ENCODE measurements at regions not wholly inside any gene's neighbourhood (a gene's known extent, or its start where the extent isn't known, plus 50 kb on each side); places are given as distances from the start of the nearest gene placed in this dataset.

DNA sequence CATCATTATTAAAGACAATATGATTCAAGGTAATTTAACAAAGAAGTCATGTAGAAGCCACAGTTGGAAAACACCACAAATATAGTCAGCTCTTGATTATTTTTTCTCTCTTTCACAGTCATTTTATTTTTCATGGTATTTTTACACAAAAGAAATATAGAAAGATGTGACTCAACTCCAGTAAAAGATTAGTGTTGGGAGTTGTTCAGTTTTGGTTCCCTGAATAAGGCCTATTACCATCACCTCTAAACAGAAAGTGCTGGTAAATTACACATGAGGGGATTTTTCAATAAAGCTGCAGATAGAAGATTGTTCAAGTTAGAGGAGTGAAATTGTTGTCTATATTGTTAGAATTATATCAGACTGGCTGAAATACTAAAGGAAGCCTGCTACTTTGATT lies 107.0 kb downstream of the DDIT4L start:
- no peak for DNase-seq (ENCODE audit: low spot score)

DNA sequence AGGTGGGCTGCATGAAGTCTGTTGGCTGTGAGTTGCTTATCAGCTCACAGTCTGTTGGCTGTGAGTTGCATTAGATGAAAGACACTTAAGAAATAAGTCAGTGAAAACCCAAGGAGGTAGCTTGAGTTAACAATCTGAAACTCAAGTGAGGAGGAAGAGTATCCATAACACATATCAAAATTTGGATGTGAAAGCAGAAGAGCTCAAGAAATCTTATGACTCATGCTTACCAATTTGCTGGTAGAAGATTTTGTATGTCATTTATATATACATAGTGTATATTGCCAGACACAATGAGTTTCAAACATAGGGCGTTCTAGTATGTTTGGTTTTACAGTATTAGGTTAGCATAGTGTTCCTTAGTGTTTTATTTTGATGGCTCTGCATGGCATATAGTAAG lies 107.4 kb downstream of the DDIT4L start:
- DNase-seq (ENCODE audit: low spot score), result no peak

DNA sequence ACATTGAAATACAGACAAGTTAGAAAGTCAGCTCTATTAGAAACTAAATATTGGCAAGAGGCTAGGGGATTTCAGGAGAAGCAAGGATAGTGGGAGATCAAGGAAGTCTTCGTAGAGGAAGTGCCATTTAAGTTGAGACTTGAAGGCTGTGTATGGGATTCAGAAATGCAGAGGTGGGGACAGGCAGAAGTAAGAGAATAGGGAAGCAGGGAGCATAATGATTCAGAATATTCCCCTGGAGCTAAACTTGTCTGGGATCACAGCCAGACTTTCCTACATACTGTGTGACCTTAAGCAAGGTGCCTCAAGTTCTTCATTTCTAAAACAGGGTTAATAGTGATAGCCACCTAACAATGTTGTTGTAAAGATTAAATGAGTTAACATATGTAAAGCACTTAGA lies 108.8 kb downstream of the DDIT4L start:
- no peak for DNase-seq (ENCODE audit: low spot score)

DNA sequence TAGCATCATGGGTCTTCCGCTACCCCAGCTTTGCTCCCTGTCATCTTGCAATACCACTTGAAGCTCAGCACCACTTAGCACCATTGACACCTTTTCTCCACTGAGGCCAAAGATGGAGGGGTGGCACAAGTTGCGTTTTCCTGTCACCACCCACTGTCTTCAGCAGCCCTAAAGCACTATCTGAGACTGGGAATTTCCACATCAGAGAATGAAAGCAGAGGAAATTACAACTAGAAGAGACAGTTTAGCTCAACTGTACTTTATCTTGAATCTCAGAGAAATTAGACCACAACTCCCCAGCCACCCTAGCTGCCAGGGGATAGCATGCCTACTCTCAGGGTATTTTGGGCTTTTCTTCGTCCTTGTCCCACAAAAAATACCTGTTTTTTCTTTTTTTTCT lies 111.0 kb downstream of the DDIT4L start:
- no peak for DNase-seq (ENCODE audit: low spot score)

DNA sequence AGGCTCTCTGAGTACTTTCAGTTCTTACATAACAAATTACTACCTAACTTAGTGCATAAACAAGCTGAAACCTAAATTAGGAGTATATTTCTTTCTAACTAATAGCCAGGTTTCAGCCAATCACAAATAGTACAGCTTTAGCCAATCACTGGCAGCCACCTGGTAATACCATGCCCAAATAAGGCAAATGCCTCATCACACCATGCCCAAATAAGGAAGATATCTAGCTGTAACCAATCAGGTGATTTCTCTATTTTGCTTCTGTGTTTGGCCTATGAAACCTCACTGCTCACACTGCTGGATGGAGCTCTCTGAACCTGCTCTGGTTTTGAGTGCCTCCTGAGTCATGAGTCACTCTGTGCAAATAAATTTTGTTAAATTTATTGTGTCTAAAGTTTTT lies 113.5 kb downstream of the DDIT4L start:
- no peak for DNase-seq (ENCODE audit: low spot score)

DNA sequence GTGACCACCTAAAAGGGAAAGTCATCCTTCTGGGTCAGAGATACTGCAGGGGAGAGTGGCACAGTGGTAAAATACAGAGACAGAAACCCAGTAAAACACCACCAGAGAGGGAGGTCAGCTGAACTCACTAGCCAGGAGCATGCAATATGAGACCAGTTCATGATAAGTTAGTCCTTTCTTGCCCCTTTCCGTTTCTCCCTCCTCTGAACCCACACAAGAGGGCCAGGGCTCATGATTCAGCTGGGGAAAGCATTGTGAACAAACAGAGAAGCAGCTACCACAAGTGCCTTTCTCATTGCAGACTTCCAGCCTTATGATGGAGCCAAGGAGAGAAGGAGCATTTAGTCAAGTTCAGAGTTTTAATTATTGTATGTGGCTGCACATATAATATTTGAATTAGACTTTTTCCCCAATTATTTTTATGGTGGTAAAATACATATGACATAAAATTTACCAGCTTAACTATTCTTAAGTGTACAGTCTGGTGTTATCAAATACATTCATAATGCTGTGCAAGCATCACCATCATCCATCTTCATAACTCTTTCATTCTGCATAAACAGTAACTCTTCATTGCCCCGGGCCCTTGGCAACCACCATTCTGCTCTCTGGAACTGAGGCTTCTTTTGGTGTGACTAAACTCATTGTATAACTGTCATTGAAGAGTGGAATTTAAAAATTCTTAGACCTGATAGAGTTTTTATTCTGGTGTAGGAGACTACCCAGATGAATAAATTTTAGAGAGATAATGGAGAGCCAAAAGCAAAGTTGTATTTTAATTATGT lies 114.6 kb downstream of the DDIT4L start:
- DNase-seq (ENCODE audit: low spot score), result no peak

DNA sequence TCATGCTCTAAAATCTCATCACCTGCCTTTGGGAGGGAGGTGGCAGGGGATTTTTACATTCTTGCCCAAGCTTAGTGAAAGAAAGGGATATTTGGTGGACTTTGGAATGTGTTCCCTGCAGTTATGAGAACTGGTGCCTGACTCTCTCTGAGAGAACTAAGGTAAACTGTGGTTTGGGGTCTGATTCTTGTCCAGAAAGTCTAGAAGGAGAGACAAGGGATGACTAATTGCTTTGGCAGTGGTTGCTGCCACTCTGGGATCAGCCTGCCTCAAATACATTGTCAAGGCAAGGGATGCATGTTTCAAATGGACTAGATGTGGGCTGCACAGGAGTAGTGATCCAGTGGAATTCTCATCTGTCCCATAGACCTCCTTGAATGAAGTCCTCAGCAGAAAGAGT lies 115.2 kb downstream of the DDIT4L start:
- DNase-seq (ENCODE audit: low spot score), result no peak

DNA sequence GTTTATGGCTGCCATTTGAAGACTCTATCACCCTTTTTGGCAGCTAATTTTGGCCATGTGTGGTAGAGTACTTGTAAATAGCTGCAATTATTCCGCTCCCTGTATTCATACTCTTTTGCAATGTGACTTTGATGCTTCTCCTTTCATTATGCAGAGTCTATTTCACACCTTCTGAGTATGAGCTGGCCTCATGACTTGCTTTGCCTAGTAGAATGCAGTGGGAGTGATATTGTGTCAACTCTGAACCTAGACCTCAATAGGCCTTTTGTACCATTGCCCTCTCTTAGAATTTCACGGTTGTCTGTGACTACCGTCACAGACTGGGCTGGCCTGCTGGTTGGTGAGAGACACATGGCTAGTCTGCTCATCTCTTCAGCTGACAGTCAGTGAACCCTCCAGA lies 118.8 kb downstream of the DDIT4L start:
- no peak for DNase-seq (ENCODE audit: low spot score)

DNA sequence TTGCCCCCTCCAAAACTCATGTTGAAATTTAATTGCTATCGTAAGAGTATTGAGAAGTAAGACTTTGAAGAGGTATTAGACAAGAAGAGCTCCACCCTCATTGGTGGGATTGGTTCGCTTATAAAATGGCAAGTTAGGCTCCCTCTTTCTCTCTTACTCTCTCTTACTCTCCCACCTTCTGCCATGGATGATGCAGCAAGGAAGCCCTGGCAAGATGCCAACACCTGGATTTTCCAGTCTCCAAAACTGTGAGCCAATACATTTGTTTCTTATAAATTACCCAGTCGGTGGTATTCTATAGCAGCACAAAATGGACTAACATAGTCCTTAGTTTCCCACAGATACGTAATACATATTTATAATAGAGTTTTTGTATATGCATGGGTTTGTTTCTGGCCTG lies 119.4 kb downstream of the DDIT4L start:
- DNase-seq (ENCODE audit: low spot score), result no peak

DNA sequence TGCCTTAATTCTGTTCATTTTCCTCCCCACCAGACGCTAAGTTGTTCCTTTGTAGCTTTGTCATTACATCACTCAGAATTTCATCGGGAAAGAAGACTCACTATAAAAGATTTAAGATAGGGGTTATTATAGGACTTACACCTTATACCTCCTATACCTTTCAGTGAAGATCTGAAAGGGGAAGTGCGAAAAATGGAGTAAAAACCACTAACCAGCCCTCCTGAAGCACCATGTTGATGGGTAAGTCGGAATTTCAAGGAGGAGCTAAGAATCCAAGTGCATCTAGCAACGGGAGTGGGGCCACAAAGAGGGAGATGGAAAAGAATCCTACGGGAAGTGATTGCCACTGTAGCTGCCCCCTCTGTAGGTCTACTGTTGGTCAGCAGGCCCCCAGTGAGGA lies 119.1 kb upstream of the H2AZ1 start:
- no peak for DNase-seq (ENCODE audit: low spot score)

DNA sequence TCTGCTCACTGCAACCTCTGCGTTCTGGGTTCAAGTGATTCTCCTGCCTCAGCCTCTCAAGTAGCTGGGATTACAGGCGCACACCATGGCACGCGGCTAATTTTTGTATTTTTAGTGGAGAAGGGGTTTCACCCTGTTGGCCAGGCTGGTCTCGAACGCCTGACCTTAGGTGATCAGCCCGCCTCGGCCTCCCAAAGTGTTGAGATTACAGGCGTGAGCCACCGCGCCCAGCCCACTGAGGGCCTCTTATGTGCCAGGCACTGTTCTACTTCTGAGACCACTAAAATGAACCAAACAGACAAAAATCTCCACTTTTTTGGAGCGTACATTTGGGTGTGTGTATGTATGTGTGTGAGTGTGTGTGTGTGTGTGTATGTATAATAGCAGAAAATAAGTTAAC lies 117.2 kb upstream of the H2AZ1 start:
- DNase-seq (ENCODE audit: low spot score), result no peak

DNA sequence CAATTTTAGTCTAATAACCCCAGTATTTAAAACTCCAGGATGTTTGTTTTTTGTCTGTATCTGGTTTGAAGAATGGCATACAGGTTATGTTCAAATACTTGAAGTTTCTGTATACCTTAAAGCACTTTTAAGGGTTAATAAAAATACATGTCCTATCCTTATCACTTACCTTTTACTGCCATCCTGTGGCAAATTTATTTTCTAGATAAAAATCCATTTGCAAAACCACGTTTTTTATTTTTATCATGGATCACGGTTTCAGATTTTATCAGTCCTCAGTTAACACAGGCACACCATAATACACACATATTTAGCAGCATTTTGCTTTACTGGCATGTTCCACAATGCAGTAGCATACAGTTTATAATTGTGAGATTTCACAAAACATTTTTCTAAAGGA lies 113.3 kb upstream of the H2AZ1 start:
- DNase-seq (ENCODE audit: low spot score), result no peak

DNA sequence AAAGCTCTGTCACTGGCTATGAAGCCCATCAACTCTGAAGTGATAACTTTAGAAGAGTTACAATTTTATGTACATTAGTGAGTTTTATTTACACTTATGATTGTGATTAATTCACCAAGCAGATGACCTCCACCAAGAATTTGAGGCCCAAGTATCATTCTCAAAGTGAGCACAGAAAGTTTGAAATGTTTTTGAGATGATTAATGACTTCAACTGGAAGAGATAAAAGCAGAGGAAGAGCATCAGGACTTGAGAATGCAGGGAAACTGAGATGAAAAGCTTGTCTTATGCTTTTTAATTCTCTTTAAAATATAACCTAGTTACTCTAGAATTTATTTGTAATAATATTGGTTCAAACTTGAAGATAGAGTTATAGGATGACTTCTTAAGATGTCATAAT lies 112.8 kb upstream of the H2AZ1 start:
- DNase-seq (ENCODE audit: low spot score), result no peak

DNA sequence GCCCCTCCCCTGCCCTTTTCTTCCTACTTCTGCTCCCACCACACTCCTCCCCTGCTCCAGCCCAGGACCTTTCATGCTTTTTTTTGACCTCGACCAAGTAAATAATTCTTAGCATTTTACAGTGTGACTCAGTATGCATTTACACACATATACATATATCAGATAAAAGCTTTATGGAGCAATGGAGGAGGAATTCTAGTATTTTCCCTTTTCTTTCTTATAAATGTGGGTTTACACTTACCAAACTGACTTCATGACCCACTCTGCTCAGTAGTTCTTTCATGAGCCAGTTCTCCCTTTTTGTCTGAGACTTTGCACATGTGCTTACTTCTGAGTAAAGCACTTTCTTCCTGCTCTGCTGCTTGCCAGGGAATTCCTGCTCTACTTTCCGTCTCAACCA lies 111.8 kb upstream of the H2AZ1 start:
- DNase-seq (ENCODE audit: low spot score), result no peak

DNA sequence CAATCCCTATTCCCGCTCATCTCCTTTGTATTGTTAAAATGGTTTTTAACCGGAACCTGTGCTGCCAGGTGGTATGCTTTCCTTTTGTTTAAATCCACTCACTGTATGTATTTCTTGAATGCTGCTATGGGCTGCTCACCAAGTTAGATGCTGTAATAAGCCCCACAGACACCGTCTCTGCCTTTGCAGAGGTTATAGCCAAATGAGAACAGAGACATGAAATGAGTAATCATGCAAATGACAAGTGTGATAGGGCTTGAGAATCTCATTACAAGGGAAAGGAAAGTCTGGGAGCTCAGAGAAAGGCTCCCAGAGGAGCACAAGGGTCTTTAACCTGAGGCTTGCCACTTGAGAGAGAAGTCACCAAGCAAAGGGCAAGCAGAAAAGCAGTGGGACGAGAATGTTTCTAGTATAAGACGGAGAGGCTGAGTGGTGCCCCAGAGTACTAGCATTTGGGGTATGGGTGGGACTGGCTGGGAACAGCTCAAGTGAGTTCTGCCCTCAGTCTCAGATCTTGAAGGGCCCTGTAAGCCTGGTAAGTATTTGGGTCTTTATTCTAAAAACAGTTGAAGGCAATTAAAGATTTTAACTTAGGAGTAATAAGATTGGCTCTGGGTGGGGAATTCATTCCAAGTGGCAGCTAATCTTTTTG lies 110.8 kb upstream of the H2AZ1 start:
- no peak for DNase-seq (ENCODE audit: low spot score)

DNA sequence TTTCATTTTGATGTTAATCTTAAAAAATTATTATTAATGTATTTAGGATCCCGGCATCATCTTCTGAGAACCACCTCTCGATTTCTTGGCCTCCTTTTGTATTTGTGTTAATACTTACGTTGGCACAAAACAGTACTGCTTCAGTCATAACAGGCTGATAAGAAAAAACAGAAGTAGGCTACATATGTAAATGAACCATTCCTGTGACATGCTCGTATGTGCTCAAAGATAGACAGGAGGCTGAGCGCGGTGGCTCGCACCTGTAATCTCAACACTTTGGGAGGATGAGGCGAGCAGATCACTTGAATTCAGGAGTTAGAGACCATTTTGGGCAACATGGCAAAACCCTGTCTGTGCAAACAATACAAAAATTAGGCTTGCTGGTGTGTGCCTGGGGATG lies 109.4 kb upstream of the H2AZ1 start:
- DNase-seq (ENCODE audit: low spot score), result no peak

DNA sequence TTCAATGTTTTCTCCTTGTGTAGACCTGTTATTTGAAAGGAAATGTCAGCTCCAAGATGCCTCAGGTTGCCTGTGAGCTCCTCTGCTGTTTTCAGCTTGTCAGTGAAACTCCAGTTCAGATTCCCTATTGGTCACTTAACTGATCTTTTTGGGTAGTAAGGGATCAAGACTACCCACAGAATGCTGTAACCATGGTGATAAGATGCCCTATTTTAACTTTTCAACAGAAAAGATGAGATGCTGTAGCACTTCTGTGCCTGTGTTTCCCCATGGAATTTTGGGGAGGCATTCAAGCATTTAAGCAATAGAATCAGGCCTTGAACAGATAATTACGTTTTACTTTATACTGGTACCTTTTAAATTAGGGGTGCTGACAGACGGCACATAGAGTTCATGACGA lies 106.6 kb upstream of the H2AZ1 start:
- no peak for DNase-seq (ENCODE audit: low spot score)

DNA sequence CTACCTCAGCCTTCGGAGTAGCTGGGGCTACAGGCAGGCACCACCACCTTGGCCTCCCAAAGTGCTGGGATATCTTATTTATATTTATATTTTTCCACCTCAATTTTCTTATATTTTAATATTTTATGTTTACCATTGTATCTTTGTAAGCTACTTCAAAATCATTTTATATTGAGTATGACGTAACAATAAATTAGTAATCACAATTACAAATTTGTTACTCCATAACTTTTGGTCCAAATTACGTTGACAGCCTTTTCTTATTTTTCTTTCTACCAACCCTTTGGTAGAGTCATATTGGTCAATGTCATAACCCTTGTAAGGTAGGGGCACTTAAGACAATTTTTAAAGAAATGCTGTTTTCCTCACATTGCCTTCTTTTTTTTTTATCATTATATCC lies 104.0 kb upstream of the H2AZ1 start:
- DNase-seq (ENCODE audit: low spot score), result no peak

DNA sequence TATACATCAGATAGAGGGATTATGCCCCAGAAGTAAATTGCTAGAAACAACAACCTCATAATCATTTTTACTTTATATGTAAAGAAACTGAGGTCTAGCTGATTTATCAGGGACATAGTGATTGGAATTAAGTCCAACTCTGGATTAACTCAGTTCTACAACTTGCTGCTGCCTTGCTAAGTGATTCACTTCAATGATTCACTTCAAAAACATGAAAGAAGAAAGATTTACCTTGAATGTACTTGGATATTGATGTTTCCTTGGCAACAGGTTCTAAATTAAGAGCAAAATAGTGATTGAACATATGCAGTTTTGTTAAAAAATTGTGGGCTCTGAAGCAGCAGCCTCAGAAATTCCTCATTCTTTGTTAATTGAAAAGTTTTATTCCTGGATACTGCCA lies 99.8 kb upstream of the H2AZ1 start:
- no peak for DNase-seq (ENCODE audit: low spot score)

DNA sequence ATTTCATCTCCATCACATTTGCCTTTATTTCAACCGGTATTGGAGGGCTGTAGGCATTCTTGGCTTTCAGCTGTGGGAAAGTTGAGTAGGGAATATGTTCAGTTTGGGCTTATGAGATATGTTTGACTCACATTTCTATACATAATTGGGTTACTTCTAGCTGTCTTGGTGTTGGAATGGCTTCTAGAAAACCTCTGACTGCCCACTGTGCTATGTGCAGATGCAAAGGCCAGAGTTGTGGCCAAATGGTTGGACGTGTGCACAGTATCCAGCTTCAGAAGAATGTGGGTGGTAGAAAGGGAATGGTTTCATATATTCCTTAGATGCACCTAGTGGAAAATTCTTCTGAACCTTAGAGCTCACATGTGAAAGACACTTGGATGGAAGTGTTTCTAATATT lies 92.6 kb upstream of the H2AZ1 start:
- DNase-seq (ENCODE audit: low spot score), result no peak

DNA sequence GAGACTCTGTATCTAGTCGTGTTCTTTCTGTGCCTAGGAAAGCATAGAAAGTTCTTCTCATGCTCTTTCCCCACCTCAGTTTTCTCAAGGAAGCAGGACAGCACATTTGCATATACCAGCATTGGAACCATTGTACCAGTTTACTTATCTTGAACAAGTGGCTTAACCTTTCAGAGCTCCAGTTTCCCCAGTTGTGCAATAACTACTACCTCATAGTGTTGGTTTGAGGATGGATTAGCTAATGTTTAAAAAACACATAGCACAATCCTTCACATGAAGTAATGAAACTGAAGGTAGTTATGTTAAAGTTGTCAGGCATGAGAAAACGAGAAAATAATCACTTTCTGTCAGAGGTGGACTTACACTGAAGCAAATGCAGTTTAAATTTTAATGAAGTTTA lies 92.2 kb upstream of the H2AZ1 start:
- no peak for DNase-seq (ENCODE audit: low spot score)

DNA sequence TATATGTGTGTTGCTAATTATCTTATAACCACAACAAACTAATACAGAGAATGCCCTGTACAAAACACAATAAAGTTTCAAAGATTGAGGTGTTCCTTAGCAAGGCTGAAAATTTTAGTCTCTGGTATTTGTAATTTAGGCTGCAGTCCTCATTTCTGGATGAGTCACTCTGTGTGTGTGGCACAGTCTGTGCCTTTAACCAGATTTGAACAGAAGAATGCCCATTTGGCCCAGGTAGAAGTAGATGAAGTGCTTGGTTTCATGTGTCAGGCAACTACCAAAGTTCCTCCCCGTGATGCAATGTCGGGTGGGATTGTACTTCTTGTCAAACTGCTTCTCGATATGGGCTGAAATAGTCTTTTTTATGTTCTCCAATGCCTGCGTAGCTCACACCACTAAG lies 91.6 kb upstream of the H2AZ1 start:
- no peak for DNase-seq (ENCODE audit: low spot score)

DNA sequence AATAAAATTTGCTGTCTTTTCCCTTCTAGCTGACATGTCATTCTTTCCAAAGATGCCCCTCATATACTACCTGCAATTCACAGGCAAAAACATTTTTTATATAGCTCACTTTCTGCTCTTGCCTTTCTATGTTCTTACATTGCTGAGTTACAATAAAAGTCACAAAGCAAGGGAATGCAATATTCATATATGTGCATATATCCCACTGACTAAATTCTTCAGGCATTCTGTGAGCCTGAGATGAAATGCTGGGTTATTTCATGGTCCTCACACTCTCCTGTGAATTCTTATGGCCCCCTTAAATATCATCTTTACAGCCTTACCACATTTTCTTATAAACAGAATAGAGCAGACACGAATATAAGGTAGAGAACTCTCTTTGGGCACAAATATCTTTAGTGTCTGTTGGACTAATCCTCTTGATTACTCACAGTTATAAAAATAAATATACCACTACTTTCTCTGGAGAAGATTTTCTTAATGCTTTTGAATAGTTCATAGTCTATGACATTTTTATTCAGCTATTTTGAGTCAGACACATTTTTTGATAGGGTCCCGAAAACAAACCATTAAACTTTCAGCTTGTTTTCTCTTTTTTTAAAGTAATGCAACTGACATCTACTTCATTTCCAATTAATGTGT lies 84.1 kb upstream of the H2AZ1 start:
- no peak for DNase-seq (ENCODE audit: low spot score)

DNA sequence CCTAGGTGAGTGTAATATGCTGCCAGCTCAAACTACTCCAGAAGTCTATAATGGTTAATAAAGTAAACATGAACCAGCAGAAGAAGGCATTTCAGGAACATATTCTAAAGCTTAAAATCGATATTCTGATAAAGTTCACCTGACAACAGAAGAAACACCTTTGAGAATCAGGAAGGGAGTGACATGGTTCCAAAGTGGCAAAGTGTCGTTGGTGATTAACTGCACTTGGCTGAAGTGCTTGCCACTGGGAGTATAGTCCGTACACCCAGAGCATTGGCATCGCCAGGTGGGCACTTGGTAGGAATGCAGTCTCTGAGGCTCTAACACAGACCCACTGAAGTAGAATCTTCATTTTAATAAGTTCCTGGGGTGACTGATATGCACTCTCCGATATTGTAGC lies 76.0 kb upstream of the H2AZ1 start:
- no peak for DNase-seq (ENCODE audit: low spot score)

All from hematopoietic multipotent progenitor cell treated with erythropoietin and hydrocortisone succinate and interleukin-3 and kit ligand, for 17 days (in vitro differentiated cells).